ENCODE measurements at regions not wholly inside any gene's neighbourhood (a gene's known extent, or its start where the extent isn't known, plus 50 kb on each side); places are given as distances from the start of the nearest gene placed in this dataset.

GRCh38 chr9:88829276-88829675 is 162.0 kb upstream of the S1PR3 start:
- no peak for DNase-seq
- H3K9me3 Mint-ChIP-seq: no peaks in the 10 kb centered on the region
- ChIA-PET POLR2A (no interaction called here), CTCF (no interaction called here)
- intact Hi-C loops (cut with micrococcal nuclease): no loop called here
- H3K27me3 Mint-ChIP-seq: peaks cover 53% of the 10 kb centered on the region
- H3K36me3 Mint-ChIP-seq (ENCODE audit: low read depth): no peaks in the 10 kb centered on the region
- peaks cover 14% of the 10 kb centered on the region for H3K4me1 Mint-ChIP-seq
- TF ChIP-seq CTCF (IDR thresholded peaks at IDR 0.05): no peak
- H3K4me3 Mint-ChIP-seq: no peak overlapping the region
- ATAC-seq (ENCODE audit: low read depth): no peak
- no peak overlapping the region for H3K27ac Mint-ChIP-seq

DNA sequence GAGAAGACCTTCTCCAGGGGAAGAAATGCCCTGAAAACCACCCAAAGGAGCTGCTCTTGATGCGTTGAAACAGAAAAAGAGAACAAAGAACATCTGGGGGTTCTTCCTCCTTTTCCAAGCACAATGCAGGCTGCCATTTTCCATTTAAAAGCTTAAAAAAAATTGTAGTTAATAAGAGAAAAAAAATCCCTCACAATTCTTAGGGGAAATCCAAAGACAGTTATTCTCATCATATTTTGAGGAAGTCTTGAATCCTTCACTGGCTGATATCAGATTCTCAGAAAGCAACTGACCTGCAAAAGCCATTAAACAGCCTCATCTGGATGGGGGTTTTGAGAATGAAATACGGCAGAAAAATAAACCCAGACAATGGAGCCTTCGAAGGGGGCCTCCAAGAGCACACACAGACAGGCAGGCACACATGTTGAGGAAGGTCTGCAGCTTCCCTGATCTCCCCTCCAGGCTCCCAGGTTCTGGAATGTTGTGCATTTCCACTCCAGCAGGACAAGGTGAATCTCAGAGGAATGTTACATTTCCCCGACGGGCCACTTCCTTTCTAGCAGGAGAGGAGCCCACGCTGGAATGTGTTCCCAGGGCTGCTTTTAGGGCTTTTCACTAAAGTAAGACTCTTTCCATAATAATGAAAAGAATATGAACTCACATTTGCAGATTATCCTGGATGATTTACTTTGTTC is 159.4 kb upstream of the S1PR3 start:
- Mint-ChIP-seq H3K9me3 (no peaks in the 10 kb centered on the region), H3K27ac (no peak overlapping the region), H3K27me3 (peaks cover 40% of the 10 kb centered on the region), H3K4me3 (no peak overlapping the region), H3K4me1 (peaks cover 24% of the 10 kb centered on the region), H3K36me3 (ENCODE audit: low read depth) (no peaks in the 10 kb centered on the region)
- ATAC-seq (ENCODE audit: low read depth) (no peak), DNase-seq (no peak)
- ChIA-PET CTCF (no interaction called here), POLR2A (no interaction called here)
- intact Hi-C loops (cut with micrococcal nuclease): no loop called here
- TF ChIP-seq CTCF (IDR thresholded peaks at IDR 0.05): no peak

DNA sequence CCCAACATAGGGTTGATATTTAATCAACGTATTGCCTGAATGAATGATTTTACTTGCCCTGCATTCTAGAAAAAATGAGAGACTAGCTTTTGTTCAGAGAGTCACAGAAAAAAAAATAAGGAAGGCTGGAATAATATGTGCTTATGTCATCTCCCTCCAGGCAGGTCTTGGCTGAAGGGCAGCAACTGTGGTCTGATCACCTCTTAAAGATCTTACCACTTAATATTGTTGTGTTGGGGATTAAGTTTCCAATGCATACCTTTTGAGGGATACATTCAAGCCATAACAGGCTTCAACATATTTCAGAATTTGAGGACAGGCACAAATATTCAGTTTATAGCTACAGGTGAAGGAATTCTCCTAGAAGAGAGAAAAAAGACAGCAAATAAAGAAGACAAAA is 157.3 kb upstream of the S1PR3 start:
- Mint-ChIP-seq H3K36me3 (ENCODE audit: low read depth) (no peaks in the 10 kb centered on the region), H3K9me3 (no peaks in the 10 kb centered on the region), H3K4me3 (no peak overlapping the region), H3K27ac (no peak overlapping the region), H3K27me3 (peaks cover 27% of the 10 kb centered on the region), H3K4me1 (peaks cover 24% of the 10 kb centered on the region)
- ChIA-PET POLR2A (no interaction called here), CTCF (no interaction called here)
- intact Hi-C loops (cut with micrococcal nuclease): no loop called here
- TF ChIP-seq CTCF (IDR thresholded peaks at IDR 0.05): no peak
- DNase-seq: no peak
- no peak for ATAC-seq (ENCODE audit: low read depth)

DNA sequence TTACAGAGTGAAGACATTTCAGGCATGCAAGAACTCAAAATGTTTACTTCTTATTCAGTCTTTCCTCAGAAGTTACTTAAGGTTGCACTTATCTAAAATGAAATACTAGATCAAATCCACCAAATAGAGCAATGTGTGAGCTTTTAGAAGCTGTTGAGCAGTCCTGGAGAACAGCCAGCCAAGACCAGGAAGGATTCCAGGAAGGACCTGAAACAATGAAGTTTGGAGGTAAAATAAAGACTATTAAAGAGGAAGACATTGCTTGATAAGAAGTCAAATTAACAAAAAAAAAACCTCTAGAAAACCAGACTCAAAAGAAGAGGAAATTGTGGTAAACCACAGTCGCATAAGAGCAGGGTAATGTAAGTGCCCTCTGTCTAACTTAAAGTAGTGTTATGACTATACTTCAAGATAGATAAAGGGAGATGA is 156.2 kb upstream of the S1PR3 start:
- CTCF ChIA-PET: no interaction called here
- DNase-seq: no peak
- Mint-ChIP-seq H3K9me3 (no peaks in the 10 kb centered on the region), H3K4me3 (no peak overlapping the region), H3K36me3 (ENCODE audit: low read depth) (no peaks in the 10 kb centered on the region), H3K27ac (no peak overlapping the region), H3K4me1 (peaks cover 24% of the 10 kb centered on the region), H3K27me3 (peaks cover 22% of the 10 kb centered on the region)
- intact Hi-C loops (cut with micrococcal nuclease): loop anchor here (5.0 kb wide), 1 partner anchor 92 kb away; no protein-coding TSS in a partner anchor
- TF ChIP-seq CTCF (IDR thresholded peaks at IDR 0.05): no peak
- POLR2A ChIA-PET: no interaction called here
- peak; percentile 74 for ATAC-seq (ENCODE audit: low read depth)

- intact Hi-C loops (cut with micrococcal nuclease): loop anchor here (5.0 kb wide), 1 partner anchor 92 kb away; no protein-coding TSS in a partner anchor
- H3K27me3 Mint-ChIP-seq: peaks cover 20% of the 10 kb centered on the region
- DNase-seq (no peak), ATAC-seq (ENCODE audit: low read depth) (no peak)
- no peaks in the 10 kb centered on the region for H3K36me3 Mint-ChIP-seq (ENCODE audit: low read depth)
- peaks cover 24% of the 10 kb centered on the region for H3K4me1 Mint-ChIP-seq
- H3K4me3 Mint-ChIP-seq: no peak overlapping the region
- ChIA-PET CTCF (no interaction called here), POLR2A (no interaction called here)
- TF ChIP-seq CTCF (IDR thresholded peaks at IDR 0.05): no peak
- no peak overlapping the region for H3K27ac Mint-ChIP-seq
- H3K9me3 Mint-ChIP-seq: no peaks in the 10 kb centered on the region
Measured at GRCh38 chr9:88835772-88836171, 155.5 kb upstream of the S1PR3 start.
